H9 (cell line): ENCODE measurements at regions not wholly inside any gene's neighbourhood (a gene's known extent, or its start where the extent isn't known, plus 50 kb on each side); places are given as distances from the start of the nearest gene placed in this dataset.

Source experiments
- DNase-seq: peaks from one replicate; pipeline ENCODE4 v3.0.0-alpha.2; 2017
- H2AFZ ChIP-seq: one replicate; pipeline ENCODE4 v1.6.1; 2013; ENCODE audit warnings: mild to moderate bottlenecking, low read length, control low read depth, moderate library complexity
- H2AK5ac ChIP-seq: 2 replicates; pipeline ENCODE4 v1.6.1; 2013; ENCODE audit warnings: low read length, control low read depth, mixed read lengths; ENCODE audit not compliant: insufficient read length
- H2BK120ac ChIP-seq: one replicate; pipeline ENCODE4 v1.6.1; 2013; ENCODE audit warnings: low read depth, mild to moderate bottlenecking, low read length, control low read depth, inconsistent platforms; ENCODE audit not compliant: poor library complexity, severe bottlenecking
- H2BK12ac ChIP-seq: 2 replicates; pipeline ENCODE4 v1.6.1; 2013; ENCODE audit warnings: low read length, control low read depth, mixed read lengths, low read depth; ENCODE audit not compliant: insufficient read length
- H2BK15ac ChIP-seq: 2 replicates; pipeline ENCODE4 v1.6.1; 2013; ENCODE audit warnings: low read depth, low read length, control low read depth
- H2BK20ac ChIP-seq: one replicate; pipeline ENCODE4 v1.6.1; 2013; ENCODE audit warnings: low read depth, mild to moderate bottlenecking, low read length, control low read depth, inconsistent platforms; ENCODE audit not compliant: poor library complexity, severe bottlenecking
- H2BK5ac ChIP-seq: 2 replicates; pipeline ENCODE4 v1.6.1; 2013; ENCODE audit warnings: low read length, control low read depth, mixed read lengths; ENCODE audit not compliant: insufficient read length
- H3K14ac ChIP-seq: 2 replicates; pipeline ENCODE4 v1.6.1; 2013; ENCODE audit warnings: low read length, control low read depth; ENCODE audit not compliant: insufficient read depth
- H3K18ac ChIP-seq: 2 replicates; pipeline ENCODE4 v1.6.1; 2013; ENCODE audit warnings: low read depth, mild to moderate bottlenecking, mixed read lengths, low read length, control low read depth; ENCODE audit not compliant: insufficient read length
- H3K23ac ChIP-seq: 2 replicates; pipeline ENCODE4 v1.6.1; 2013; ENCODE audit warnings: low read length, control low read depth, mixed read lengths, low read depth; ENCODE audit not compliant: insufficient read length
- H3K23me2 ChIP-seq: 2 replicates; pipeline ENCODE4 v1.6.1; 2013; ENCODE audit warnings: low read depth, mild to moderate bottlenecking, mixed read lengths, low read length, control low read depth; ENCODE audit not compliant: insufficient read length, poor library complexity, severe bottlenecking
- H3K27ac ChIP-seq: 2 replicates; pipeline ENCODE4 v1.5.1; 2013; ENCODE audit warnings: low read length, control low read depth, mixed read lengths, low read depth; ENCODE audit not compliant: insufficient read length
- H3K27me3 ChIP-seq: 2 replicates; pipeline ENCODE4 v1.6.1; 2013; ENCODE audit warnings: low read length, control low read depth, inconsistent platforms; ENCODE audit not compliant: insufficient read depth
- H3K4ac ChIP-seq: 2 replicates; pipeline ENCODE4 v1.6.1; 2013; ENCODE audit warnings: low read depth, mild to moderate bottlenecking, control low read depth, inconsistent platforms, low read length, moderate library complexity
- H3K4me1 ChIP-seq: 2 replicates; pipeline ENCODE4 v1.6.1; 2013; ENCODE audit warnings: low read length, control low read depth, inconsistent platforms; ENCODE audit not compliant: insufficient read depth
- H3K4me2 ChIP-seq: 2 replicates; pipeline ENCODE4 v1.6.1; 2013; ENCODE audit warnings: low read length, control low read depth, mixed read lengths; ENCODE audit not compliant: insufficient read length, insufficient read depth
- H3K56ac ChIP-seq: 2 replicates; pipeline ENCODE4 v1.6.1; 2013; ENCODE audit warnings: low read depth, mild to moderate bottlenecking, mixed read lengths, low read length, control low read depth; ENCODE audit not compliant: insufficient read length
- H3K79me1 ChIP-seq: 2 replicates; pipeline ENCODE4 v1.6.1; 2013; ENCODE audit warnings: low read depth, mild to moderate bottlenecking, moderate library complexity, low read length, control low read depth, inconsistent platforms; ENCODE audit not compliant: insufficient read depth, poor library complexity, severe bottlenecking
- H3K79me2 ChIP-seq: 2 replicates; pipeline ENCODE4 v1.6.1; 2013; ENCODE audit warnings: low read length, control low read depth, inconsistent platforms; ENCODE audit not compliant: insufficient read depth
- H3K9ac ChIP-seq: 2 replicates; pipeline ENCODE4 v1.6.1; 2013; ENCODE audit warnings: low read length, control low read depth, mixed read lengths; ENCODE audit not compliant: insufficient read length; ENCODE audit errors: extremely low read depth
- H3K9me3 ChIP-seq: one replicate; pipeline ENCODE4 v1.6.1; 2013; ENCODE audit warnings: low read depth, low read length, inconsistent platforms; ENCODE audit not compliant: control insufficient read depth
- H3T11ph ChIP-seq: one replicate; pipeline ENCODE4 v1.6.1; 2013; ENCODE audit warnings: mild to moderate bottlenecking, low read length, control low read depth, inconsistent platforms
- H4K20me1 ChIP-seq: one replicate; pipeline ENCODE4 v1.6.1; 2013; ENCODE audit not compliant: control insufficient read depth, insufficient read length, insufficient read depth
- H4K5ac ChIP-seq: 2 replicates; pipeline ENCODE4 v1.6.1; 2013; ENCODE audit warnings: low read depth, mild to moderate bottlenecking, mixed read lengths, low read length, control low read depth; ENCODE audit not compliant: insufficient read length
- H4K8ac ChIP-seq: replicated peaks from 2 replicates; pipeline ENCODE4 v1.6.1; 2013; ENCODE audit warnings: low read length, control low read depth, mixed read lengths, low read depth; ENCODE audit not compliant: insufficient read length
- H4K91ac ChIP-seq: 2 replicates; pipeline ENCODE4 v1.6.1; 2013; ENCODE audit warnings: low read depth, mild to moderate bottlenecking, moderate library complexity, mixed read lengths, low read length, control low read depth; ENCODE audit not compliant: insufficient read length
- H3K27ac Mint-ChIP-seq, 3 experiments: 2 replicates in 2 of 3; 3 replicates in 1 of 3; pipeline ENCODE4 v1.8.0; 2020 to 2021; ENCODE audit warnings: mixed read lengths in 3 of 3, mild to moderate bottlenecking in 1 of 3, moderate library complexity in 1 of 3
- H3K27me3 Mint-ChIP-seq: 2 replicates; pipeline ENCODE4 v1.8.0; 2021; ENCODE audit warnings: low read depth, mild to moderate bottlenecking, moderate library complexity, mixed read lengths
- H3K36me3 Mint-ChIP-seq, 3 experiments: 2 replicates in 2 of 3; 3 replicates in 1 of 3; pipeline ENCODE4 v1.8.0; 2020 to 2021; ENCODE audit warnings: low read depth in 3 of 3, mixed read lengths in 3 of 3; ENCODE audit not compliant: insufficient read depth in 1 of 3
- H3K4me1 Mint-ChIP-seq, 2 experiments: 2 replicates each; pipeline ENCODE4 v1.8.0; 2020; ENCODE audit warnings: mixed read lengths in 2 of 2
- H3K4me3 Mint-ChIP-seq, 2 experiments: 2 replicates in 1 of 2; 3 replicates in 1 of 2; pipeline ENCODE4 v1.8.0; 2020 to 2021; ENCODE audit warnings: mild to moderate bottlenecking in 2 of 2, mixed read lengths in 2 of 2, moderate library complexity in 1 of 2
- H3K9me3 Mint-ChIP-seq, 2 experiments: 2 replicates in 1 of 2; 3 replicates in 1 of 2; pipeline ENCODE4 v1.8.0; 2020; ENCODE audit warnings: mild to moderate bottlenecking in 2 of 2, mixed read lengths in 2 of 2, moderate library complexity in 1 of 2
- WGBS: extraction: QIAGEN DNeasy Blood & Tissue Kit; methylation state at CpG from one replicate; pipeline ENCODE4 v1.1.7; 2013; ENCODE audit warnings: missing lambda C conversion rate, low lambda C conversion rate, mixed read lengths; ENCODE audit not compliant: insufficient read length; ENCODE audit errors: extremely low coverage; 5-methylcytosine and 5-hydroxymethylcytosine counted together
- TF ChIP-seq, protein P1 (sequence below): fragments of 200-600 bp; sonication (generic); conservative IDR thresholded peaks from 3 replicates; pipeline ENCODE4 v1.8.0; 2021; ENCODE audit warnings: antibody characterized with exemption, mild to moderate bottlenecking

DNA sequence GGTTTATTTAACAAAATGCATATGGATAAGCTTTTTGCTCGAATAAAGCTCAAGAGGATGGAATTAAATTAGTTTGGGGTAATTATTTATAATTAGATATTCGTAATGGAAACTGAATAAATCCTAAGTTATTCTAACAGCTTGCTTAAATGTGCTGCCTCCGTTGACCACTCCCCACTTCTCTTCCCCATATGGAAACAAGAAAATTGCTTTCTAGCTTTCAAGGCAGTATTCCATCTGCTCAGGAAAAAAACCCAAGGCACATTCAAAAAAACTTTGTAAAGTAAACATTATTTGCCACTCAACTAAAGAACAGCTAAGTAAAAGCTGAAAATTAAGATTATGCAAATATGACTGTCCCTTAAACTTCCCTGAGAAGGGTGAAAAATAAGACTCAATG, 369.2 kb downstream of the HAO1 start:
- no peak overlapping the region for H3K27ac Mint-ChIP-seq
- Histone ChIP-seq H2BK15ac (no peak overlapping the region), H3K23me2 (no peaks in the 10 kb centered on the region), H3K4me1 (no peaks in the 10 kb centered on the region), H3K14ac (no peak overlapping the region), H2BK120ac (no peak overlapping the region), H3K4me2 (no peak overlapping the region), H4K20me1 (no peaks in the 10 kb centered on the region), H2AFZ (no peak overlapping the region), H4K8ac (no peak overlapping the region), H2BK20ac (no peak overlapping the region), H3K4ac (no peak overlapping the region), H3K9ac (no peak overlapping the region), H3K79me1 (no peaks in the 10 kb centered on the region), H3K27me3 (no peaks in the 10 kb centered on the region), H3T11ph (no peak overlapping the region), H3K9me3 (no peaks in the 10 kb centered on the region), H3K18ac (no peak overlapping the region), H3K23ac (no peak overlapping the region), H3K56ac (no peak overlapping the region), H3K27ac (no peak overlapping the region), H2BK12ac (no peak overlapping the region), H3K79me2 (no peaks in the 10 kb centered on the region), H2AK5ac (no peak overlapping the region), H2BK5ac (no peak overlapping the region), H4K5ac (no peak overlapping the region), H4K91ac (no peak overlapping the region)
- no peaks in the 10 kb centered on the region for H3K4me1 Mint-ChIP-seq
- no peaks in the 10 kb centered on the region for H3K27me3 Mint-ChIP-seq
- WGBS: 100% methylated on average over 2 of the region's 3 CpGs
- TF ChIP-seq, protein P1, sequence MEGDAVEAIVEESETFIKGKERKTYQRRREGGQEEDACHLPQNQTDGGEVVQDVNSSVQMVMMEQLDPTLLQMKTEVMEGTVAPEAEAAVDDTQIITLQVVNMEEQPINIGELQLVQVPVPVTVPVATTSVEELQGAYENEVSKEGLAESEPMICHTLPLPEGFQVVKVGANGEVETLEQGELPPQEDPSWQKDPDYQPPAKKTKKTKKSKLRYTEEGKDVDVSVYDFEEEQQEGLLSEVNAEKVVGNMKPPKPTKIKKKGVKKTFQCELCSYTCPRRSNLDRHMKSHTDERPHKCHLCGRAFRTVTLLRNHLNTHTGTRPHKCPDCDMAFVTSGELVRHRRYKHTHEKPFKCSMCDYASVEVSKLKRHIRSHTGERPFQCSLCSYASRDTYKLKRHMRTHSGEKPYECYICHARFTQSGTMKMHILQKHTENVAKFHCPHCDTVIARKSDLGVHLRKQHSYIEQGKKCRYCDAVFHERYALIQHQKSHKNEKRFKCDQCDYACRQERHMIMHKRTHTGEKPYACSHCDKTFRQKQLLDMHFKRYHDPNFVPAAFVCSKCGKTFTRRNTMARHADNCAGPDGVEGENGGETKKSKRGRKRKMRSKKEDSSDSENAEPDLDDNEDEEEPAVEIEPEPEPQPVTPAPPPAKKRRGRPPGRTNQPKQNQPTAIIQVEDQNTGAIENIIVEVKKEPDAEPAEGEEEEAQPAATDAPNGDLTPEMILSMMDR: no peak
- no peaks in the 10 kb centered on the region for H3K36me3 Mint-ChIP-seq
- DNase-seq: no peak
- no peaks in the 10 kb centered on the region; a peak in 1 of 5 replicates for H3K9me3 Mint-ChIP-seq
- H3K4me3 Mint-ChIP-seq: no peak overlapping the region
